Lung (tissue), 11 donors: ENCODE measurements at regions not wholly inside any gene's neighbourhood (a gene's known extent, or its start where the extent isn't known, plus 50 kb on each side); places are given as distances from the start of the nearest gene placed in this dataset.

ENCODE experiments used
- ATAC-seq: fragments of 200-7000 bp; cut with Tn5 transposase; one replicate; pipeline ENCODE4 v1.9.1; 2020; ENCODE audit warnings: moderate number of reproducible peaks; ENCODE audit not compliant: insufficient read depth, low FRiP score
- DNase-seq, 3 donors: peaks; one replicate each; pipeline ENCODE4 v3.0.0-alpha.2; 2013 to 2017
- H3K27ac ChIP-seq, 2 donors: one replicate each; pipeline ENCODE4 v1.5.1; 2013; ENCODE audit warnings: mild to moderate bottlenecking in 2 of 2, moderate library complexity in 2 of 2, control low read depth in 1 of 2, inconsistent platforms in 1 of 2, low read depth in 1 of 2, low read length in 1 of 2
- H3K27me3 ChIP-seq, 3 donors: one replicate each; pipeline ENCODE4 v1.5.1; 2013; ENCODE audit warnings: low read length in 2 of 3; ENCODE audit not compliant: control insufficient read depth in 3 of 3, insufficient read depth in 3 of 3
- H3K36me3 ChIP-seq, 4 donors: one replicate each; pipeline ENCODE4 v1.5.1; 2013; ENCODE audit warnings: low read length in 4 of 4, mild to moderate bottlenecking in 1 of 4, moderate library complexity in 1 of 4; ENCODE audit not compliant: control insufficient read depth in 4 of 4, insufficient read depth in 4 of 4
- H3K4me1 ChIP-seq, 5 donors: one replicate each; pipeline ENCODE4 v1.5.1; 2013; ENCODE audit warnings: low read length in 5 of 5, mild to moderate bottlenecking in 2 of 5, moderate library complexity in 1 of 5; ENCODE audit not compliant: control insufficient read depth in 5 of 5, insufficient read depth in 5 of 5
- H3K4me3 ChIP-seq: one replicate; pipeline ENCODE4 v1.5.1; 2013; ENCODE audit warnings: mild to moderate bottlenecking, control low read depth, moderate library complexity
- H3K9ac ChIP-seq, 2 donors: one replicate each; pipeline ENCODE4 v1.5.1; 2013; ENCODE audit warnings: low read length in 2 of 2, control low read depth in 1 of 2; ENCODE audit not compliant: insufficient read depth in 1 of 2
- H3K9me3 ChIP-seq, 4 donors: one replicate each; pipeline ENCODE4 v1.5.1; 2013; ENCODE audit warnings: low read length in 3 of 4, mild to moderate bottlenecking in 1 of 4, moderate library complexity in 1 of 4; ENCODE audit not compliant: control insufficient read depth in 4 of 4, insufficient read depth in 3 of 4
- CTCF ChIP-seq: IDR thresholded peaks from 2 replicates; pipeline ENCODE4 v1.5.1; 2012; ENCODE audit warnings: mild to moderate bottlenecking; ENCODE audit errors: control extremely low read depth, extremely low read depth
- WGBS, 2 donors: extraction: QIAGEN DNeasy Blood & Tissue Kit; methylation state at CpG; one replicate each; pipeline ENCODE4 v1.1.7; 2013; 5-methylcytosine and 5-hydroxymethylcytosine counted together
- donor health status: control.
- donor health status: control.
- donor health status: Bipolar disorder and iron deficiency.
- donor health status: healthy.
- donor health status: DM: yes; HTN: yes; CAD: no.

GRCh38 chr2:8004250-8004681 is 677.6 kb upstream of the ID2 start:
- no peaks in the 10 kb centered on the region for H3K9me3 ChIP-seq
- WGBS, 2 donors, result 14 to 18% methylated on average over 4 of the region's 4 CpGs
- H3K4me3 ChIP-seq, result no peak overlapping the region
- no peaks in the 10 kb centered on the region for H3K27me3 ChIP-seq
- peak overlapping the region in 1 of 2 donors; percentile 55 for H3K27ac ChIP-seq
- H3K36me3 ChIP-seq, result no peaks in the 10 kb centered on the region
- peak; percentile 55 to 92 (median 86) for DNase-seq
- peak overlapping the region in 1 of 2 donors; percentile 48 for H3K9ac ChIP-seq
- H3K4me1 ChIP-seq, result peaks cover 0 to 26% (median 3%) of the 10 kb centered on the region in 5 donors
- no peak for TF ChIP-seq CTCF
- peak; percentile 58 for ATAC-seq

- DNase-seq (no peak), ATAC-seq (no peak)
- Histone ChIP-seq H3K4me1 (peaks cover 0 to 26% (median 3%) of the 10 kb centered on the region in 5 donors), H3K27ac (no peak overlapping the region), H3K4me3 (no peak overlapping the region), H3K9ac (no peak overlapping the region), H3K9me3 (no peaks in the 10 kb centered on the region), H3K27me3 (no peaks in the 10 kb centered on the region), H3K36me3 (no peaks in the 10 kb centered on the region)
- TF ChIP-seq CTCF, result no peak
Observed at GRCh38 chr2:8006181-8006580, 675.7 kb upstream of the ID2 start.

- no peak for DNase-seq
- no peak for ATAC-seq
- Histone ChIP-seq H3K27ac (no peak overlapping the region), H3K27me3 (no peaks in the 10 kb centered on the region), H3K4me3 (no peak overlapping the region), H3K36me3 (no peaks in the 10 kb centered on the region), H3K4me1 (peaks cover 0 to 26% (median 3%) of the 10 kb centered on the region in 5 donors), H3K9ac (no peak overlapping the region), H3K9me3 (no peaks in the 10 kb centered on the region)
- 81 to 94% methylated on average over 3 of the region's 3 CpGs for WGBS, 2 donors
- TF ChIP-seq CTCF, result no peak
Observed at GRCh38 chr2:8006626-8007025, 675.2 kb upstream of the ID2 start.

DNA sequence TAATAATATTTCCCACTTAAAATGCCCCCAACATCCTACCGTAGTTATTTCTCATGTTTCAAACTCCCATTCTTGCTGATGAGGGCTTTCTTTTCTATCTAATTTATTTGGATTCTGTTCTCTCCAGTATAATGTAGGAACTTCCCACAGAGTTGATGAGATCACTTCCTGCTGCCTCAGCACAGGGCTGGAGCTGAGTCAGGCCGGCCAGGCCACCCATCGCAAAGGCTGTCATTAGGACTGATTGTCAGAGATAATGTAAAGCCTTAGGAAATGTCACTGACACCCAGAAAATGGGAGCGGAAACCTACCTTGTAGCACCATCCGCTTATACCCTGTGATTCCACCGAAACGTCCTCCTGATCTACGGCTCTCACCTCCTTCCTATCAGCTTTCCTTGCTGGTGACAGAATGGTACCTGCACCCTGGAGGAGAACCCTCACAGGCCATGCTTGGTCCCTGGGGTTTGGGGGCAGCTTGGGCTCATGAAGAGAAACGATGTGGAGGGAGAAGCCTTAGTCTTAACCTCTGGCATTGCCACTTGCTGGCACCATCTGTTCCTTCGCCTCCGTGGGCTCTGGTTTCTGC is 672.8 kb upstream of the ID2 start:
- Histone ChIP-seq H3K4me3 (no peak overlapping the region), H3K9ac (no peak overlapping the region), H3K36me3 (no peaks in the 10 kb centered on the region), H3K4me1 (peaks cover 0 to 8% (median 0%) of the 10 kb centered on the region in 5 donors), H3K9me3 (no peaks in the 10 kb centered on the region), H3K27me3 (no peaks in the 10 kb centered on the region), H3K27ac (no peak overlapping the region)
- 85 to 91% methylated on average over 11 of the region's 11 CpGs for WGBS, 2 donors
- ATAC-seq (no peak), DNase-seq (no peak)
- TF ChIP-seq CTCF, result no peak
